ENCODE measurements at regions not wholly inside any gene's neighbourhood (a gene's known extent, or its start where the extent isn't known, plus 50 kb on each side); places are given as distances from the start of the nearest gene placed in this dataset.

- TF ChIP-seq CTCF (IDR thresholded peaks at IDR 0.05; ENCODE audit: low read length) (no peak), EZH2 (IDR thresholded peaks at IDR 0.05; ENCODE audit: borderline replicate concordance, low read length) (no peak)
Measured at GRCh38 chr5:158207733-158208132, 348.8 kb upstream of the CLINT1 start.
